Activated T-cell treated with anti-CD3 and anti-CD28 coated beads for 48 hours (primary cell): ENCODE measurements at regions not wholly inside any gene's neighbourhood (a gene's known extent, or its start where the extent isn't known, plus 50 kb on each side); places are given as distances from the start of the nearest gene placed in this dataset.

Experiments
- DNase-seq: peaks from one replicate; pipeline ENCODE4 v3.0.0-alpha.2; 2020; ENCODE audit warnings: low read depth

GRCh38 chr3:117617906-117618305 is 908.3 kb downstream of the TUSC7 start:
- no peak for DNase-seq

GRCh38 chr3:117618462-117618861 is 908.9 kb downstream of the TUSC7 start:
- DNase-seq = no peak

GRCh38 chr3:117619805-117620204 is 910.2 kb downstream of the TUSC7 start:
- DNase-seq = no peak

GRCh38 chr3:117622171-117622841 is 912.7 kb downstream of the TUSC7 start:
- DNase-seq = no peak

- no peak for DNase-seq
These were observed 914.8 kb downstream of the TUSC7 start for GRCh38 chr3:117624424-117624823.

GRCh38 chr3:117625174-117625573 is 915.6 kb downstream of the TUSC7 start:
- no peak for DNase-seq

GRCh38 chr3:117626577-117626976 is 917.0 kb downstream of the TUSC7 start:
- no peak for DNase-seq

GRCh38 chr3:117628823-117629291 is 919.3 kb downstream of the TUSC7 start:
- DNase-seq = no peak

- no peak for DNase-seq
These were observed 919.9 kb downstream of the TUSC7 start for GRCh38 chr3:117629505-117629904.

GRCh38 chr3:117630469-117630868 is 920.9 kb downstream of the TUSC7 start:
- DNase-seq = no peak

- DNase-seq = no peak
These were observed 921.3 kb downstream of the TUSC7 start for GRCh38 chr3:117630885-117631284.

- no peak for DNase-seq
These were observed 922.2 kb downstream of the TUSC7 start for GRCh38 chr3:117631781-117632180.

GRCh38 chr3:117632191-117632590 is 922.6 kb downstream of the TUSC7 start:
- DNase-seq = no peak

- DNase-seq = no peak
These were observed 923.6 kb downstream of the TUSC7 start for GRCh38 chr3:117633207-117633606.

GRCh38 chr3:117637666-117638065 is 928.1 kb downstream of the TUSC7 start:
- no peak for DNase-seq

GRCh38 chr3:117644203-117644602 is 934.6 kb downstream of the TUSC7 start:
- no peak for DNase-seq

GRCh38 chr3:117645561-117646242 is 936.1 kb downstream of the TUSC7 start:
- no peak for DNase-seq

GRCh38 chr3:117647435-117647834 is 937.9 kb downstream of the TUSC7 start:
- DNase-seq = no peak

- DNase-seq = no peak
These were observed 941.7 kb downstream of the TUSC7 start for GRCh38 chr3:117651246-117651645.

GRCh38 chr3:117656391-117656790 is 946.8 kb downstream of the TUSC7 start:
- no peak for DNase-seq

GRCh38 chr3:117657278-117657677 is 947.7 kb downstream of the TUSC7 start:
- DNase-seq = no peak

GRCh38 chr3:117660941-117661817 is 951.6 kb downstream of the TUSC7 start:
- DNase-seq = no peak

- DNase-seq = no peak
These were observed 952.2 kb downstream of the TUSC7 start for GRCh38 chr3:117661818-117662095.
